ENCODE measurements at regions not wholly inside any gene's neighbourhood (a gene's known extent, or its start where the extent isn't known, plus 50 kb on each side); places are given as distances from the start of the nearest gene placed in this dataset.
A peak's percentile ranks its signal among the peaks of the same experiment; 100 is the strongest.

- TF ChIP-seq CTCF (IDR thresholded peaks at IDR 0.05; ENCODE audit: extremely low read depth, low read depth, low read length): no peak
- Histone ChIP-seq H3K27ac (ENCODE audit: low read depth, low read length) (no peak overlapping the region), H3K9me3 (ENCODE audit: low read depth, low read length) (no peaks in the 10 kb centered on the region)
Observed at GRCh38 chr5:167263185-167263584, 1028.3 kb upstream of the WWC1 start.

DNA sequence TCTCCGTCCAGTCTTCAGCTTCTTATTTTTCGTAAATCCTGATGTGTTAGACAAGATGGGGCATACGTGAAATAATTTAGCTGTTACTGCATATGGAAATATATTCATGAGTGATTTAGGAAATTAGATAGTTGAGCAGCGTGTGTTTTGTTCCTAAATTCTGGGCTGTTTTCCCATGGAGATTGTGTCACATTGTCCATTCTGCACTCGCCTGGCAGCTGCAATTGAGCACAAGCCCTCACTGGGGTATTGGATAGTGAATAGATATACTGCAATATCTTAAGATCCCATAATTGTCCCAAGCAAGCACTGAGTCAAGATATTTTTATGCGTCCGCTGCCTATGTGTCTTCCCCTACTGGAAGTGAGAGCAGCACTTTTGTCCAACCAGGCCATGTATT lies 1027.1 kb upstream of the WWC1 start:
- Histone ChIP-seq H3K9me3 (ENCODE audit: low read depth, low read length) (no peaks in the 10 kb centered on the region), H2AFZ (ENCODE audit: low read length) (no peak overlapping the region), H3K4me3 (ENCODE audit: insufficient read depth, low read length) (no peak overlapping the region), H3K4me2 (ENCODE audit: insufficient read depth, low read length) (no peak overlapping the region), H3K27ac (ENCODE audit: low read depth, low read length) (no peak overlapping the region), H4K20me1 (ENCODE audit: insufficient read depth, low read length) (no peaks in the 10 kb centered on the region), H3K4me1 (ENCODE audit: insufficient read depth, low read length) (no peaks in the 10 kb centered on the region), H3K27me3 (ENCODE audit: insufficient read depth, low read length) (no peaks in the 10 kb centered on the region), H3K36me3 (ENCODE audit: insufficient read depth, low read length) (no peaks in the 10 kb centered on the region), H3K79me2 (ENCODE audit: insufficient read depth, low read length) (no peaks in the 10 kb centered on the region)
- DNase-seq (ENCODE audit: insufficient read length, low spot score, missing footprints): no peak
- no peak for TF ChIP-seq CTCF (IDR thresholded peaks at IDR 0.05; ENCODE audit: extremely low read depth, low read depth, low read length)

More at GRCh38 chr5:167263185-167263584, 1028.3 kb upstream of the WWC1 start:
- H3K36me3 ChIP-seq (ENCODE audit: insufficient read depth, low read length): no peaks in the 10 kb centered on the region
- DNase-seq (ENCODE audit: insufficient read length, low spot score, missing footprints): no peak
- no peaks in the 10 kb centered on the region for H4K20me1 ChIP-seq (ENCODE audit: insufficient read depth, low read length)
- no peak overlapping the region for H3K4me3 ChIP-seq (ENCODE audit: insufficient read depth, low read length)
- H3K79me2 ChIP-seq (ENCODE audit: insufficient read depth, low read length): no peaks in the 10 kb centered on the region
- H3K4me1 ChIP-seq (ENCODE audit: insufficient read depth, low read length): no peaks in the 10 kb centered on the region
- peak overlapping the region; percentile 20 for H2AFZ ChIP-seq (ENCODE audit: low read length)
- H3K4me2 ChIP-seq (ENCODE audit: insufficient read depth, low read length): no peak overlapping the region
- no peaks in the 10 kb centered on the region for H3K27me3 ChIP-seq (ENCODE audit: insufficient read depth, low read length)

DNA sequence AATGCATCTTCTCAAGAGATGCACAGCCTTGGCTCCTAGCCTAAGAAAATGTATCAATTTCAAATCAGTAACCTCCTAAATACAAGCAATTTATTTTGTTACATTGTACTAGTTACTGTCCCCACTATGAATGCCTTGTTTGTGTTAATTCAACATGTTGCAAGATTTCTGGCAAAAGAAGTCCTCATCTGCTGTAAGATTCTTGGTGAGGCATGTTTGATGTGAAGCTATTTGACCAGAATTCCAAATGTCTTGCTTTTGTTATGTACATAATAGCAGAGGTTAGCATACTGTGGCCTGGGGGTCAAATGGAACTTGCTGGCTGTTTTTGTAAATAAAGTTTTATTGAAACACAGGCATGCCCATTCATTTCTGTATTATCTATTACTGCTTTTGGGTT lies 1023.1 kb upstream of the WWC1 start:
- no peaks in the 10 kb centered on the region for H3K27me3 ChIP-seq (ENCODE audit: insufficient read depth, low read length)
- H3K4me3 ChIP-seq (ENCODE audit: insufficient read depth, low read length): no peak overlapping the region
- no peaks in the 10 kb centered on the region for H3K9me3 ChIP-seq (ENCODE audit: low read depth, low read length)
- no peak overlapping the region for H2AFZ ChIP-seq (ENCODE audit: low read length)
- no peaks in the 10 kb centered on the region for H3K79me2 ChIP-seq (ENCODE audit: insufficient read depth, low read length)
- no peak overlapping the region for H3K4me2 ChIP-seq (ENCODE audit: insufficient read depth, low read length)
- no peaks in the 10 kb centered on the region for H3K4me1 ChIP-seq (ENCODE audit: insufficient read depth, low read length)
- no peak for DNase-seq (ENCODE audit: insufficient read length, low spot score, missing footprints)
- TF ChIP-seq CTCF (IDR thresholded peaks at IDR 0.05; ENCODE audit: extremely low read depth, low read depth, low read length): no peak
- H3K36me3 ChIP-seq (ENCODE audit: insufficient read depth, low read length): no peaks in the 10 kb centered on the region
- H3K27ac ChIP-seq (ENCODE audit: low read depth, low read length): no peak overlapping the region
- no peaks in the 10 kb centered on the region for H4K20me1 ChIP-seq (ENCODE audit: insufficient read depth, low read length)

GRCh38 chr5:167269146-167269545 lies 1022.3 kb upstream of the WWC1 start:
- Histone ChIP-seq H3K4me2 (ENCODE audit: insufficient read depth, low read length) (no peak overlapping the region), H3K4me3 (ENCODE audit: insufficient read depth, low read length) (no peak overlapping the region), H3K36me3 (ENCODE audit: insufficient read depth, low read length) (no peaks in the 10 kb centered on the region), H2AFZ (ENCODE audit: low read length) (no peak overlapping the region), H3K79me2 (ENCODE audit: insufficient read depth, low read length) (no peaks in the 10 kb centered on the region), H3K27me3 (ENCODE audit: insufficient read depth, low read length) (no peaks in the 10 kb centered on the region), H3K27ac (ENCODE audit: low read depth, low read length) (no peak overlapping the region), H3K9me3 (ENCODE audit: low read depth, low read length) (no peaks in the 10 kb centered on the region), H4K20me1 (ENCODE audit: insufficient read depth, low read length) (no peaks in the 10 kb centered on the region), H3K4me1 (ENCODE audit: insufficient read depth, low read length) (no peaks in the 10 kb centered on the region)
- no peak for DNase-seq (ENCODE audit: insufficient read length, low spot score, missing footprints)
- no peak for TF ChIP-seq CTCF (IDR thresholded peaks at IDR 0.05; ENCODE audit: extremely low read depth, low read depth, low read length)
